NCI-H2227 (cell line): ENCODE measurements at regions not wholly inside any gene's neighbourhood (a gene's known extent, or its start where the extent isn't known, plus 50 kb on each side); places are given as distances from the start of the nearest gene placed in this dataset.

ENCODE experiments used
- DNase-seq: peaks from one replicate; lab custom pipeline; 2025; ENCODE audit not compliant: unreplicated experiment; lab: John Stamatoyannopoulos, UW

DNA sequence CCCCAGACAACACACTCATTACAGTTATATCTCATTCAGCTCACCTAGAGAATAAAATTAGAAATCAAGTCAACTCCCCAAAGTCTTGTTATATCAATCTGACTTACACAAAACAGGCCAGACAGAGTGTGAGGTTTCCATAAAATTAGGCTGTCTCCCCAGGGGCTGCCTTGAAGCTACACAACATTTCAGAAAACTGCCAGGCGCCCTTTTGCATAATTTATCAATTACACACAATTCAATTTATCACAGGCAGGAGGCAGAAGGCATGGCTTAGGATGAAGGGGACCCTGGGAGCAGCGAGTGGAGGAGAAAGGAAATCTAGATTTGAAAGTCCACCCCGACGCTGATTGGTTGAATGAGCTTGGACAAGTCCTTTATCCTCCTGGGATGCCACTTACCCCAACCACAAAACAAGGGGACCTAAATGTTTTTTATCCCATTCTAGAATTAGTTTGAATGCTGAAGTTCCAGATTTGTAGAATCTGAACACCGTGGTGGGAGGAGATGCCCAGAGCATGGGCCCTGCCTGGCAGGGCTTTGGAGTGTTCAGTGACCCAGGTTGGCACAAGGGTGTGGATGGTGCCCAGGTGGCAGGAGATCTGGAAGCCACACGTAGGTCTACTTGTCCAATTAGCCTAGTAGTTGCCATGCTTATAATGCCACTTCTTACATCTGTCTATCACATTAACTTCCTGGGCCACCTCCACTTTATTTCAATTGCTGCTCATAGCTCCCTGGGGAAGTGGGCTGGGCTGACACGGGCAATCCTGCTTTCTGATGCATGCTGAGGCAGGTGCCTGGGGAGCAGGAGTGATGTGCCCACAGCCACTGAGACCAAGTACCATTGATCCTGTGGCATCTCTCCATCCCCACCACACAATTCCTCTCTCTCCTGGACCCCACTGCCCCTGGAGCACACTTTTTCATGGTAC, 119.8 kb upstream of the TLE3 start:
- no peak for DNase-seq

- DNase-seq = no peak
Measured at GRCh38 chr15:70215951-70216350, 118.2 kb upstream of the TLE3 start.

GRCh38 chr15:70214941-70215635, 117.4 kb upstream of the TLE3 start:
- DNase-seq = no peak

DNA sequence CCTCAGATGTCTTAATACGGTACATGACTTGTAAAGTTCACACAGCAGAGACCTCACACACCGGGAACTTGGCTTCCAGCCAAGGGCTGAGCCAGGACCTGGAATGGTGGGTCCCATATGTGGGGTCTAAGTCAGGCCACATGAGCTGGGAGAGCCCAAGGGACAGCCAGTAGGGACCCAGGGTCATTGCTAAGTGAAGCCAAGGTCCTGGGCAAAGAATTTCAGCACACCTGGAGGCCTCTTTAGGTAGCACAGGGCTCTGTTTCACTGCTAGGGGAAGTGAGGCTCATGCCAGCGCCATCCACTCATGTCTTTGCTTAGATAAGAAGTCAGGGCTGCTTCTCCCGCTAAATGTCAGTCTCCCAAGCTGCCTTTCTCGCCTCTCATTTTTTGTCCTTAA, 116.6 kb upstream of the TLE3 start:
- no peak for DNase-seq

DNA sequence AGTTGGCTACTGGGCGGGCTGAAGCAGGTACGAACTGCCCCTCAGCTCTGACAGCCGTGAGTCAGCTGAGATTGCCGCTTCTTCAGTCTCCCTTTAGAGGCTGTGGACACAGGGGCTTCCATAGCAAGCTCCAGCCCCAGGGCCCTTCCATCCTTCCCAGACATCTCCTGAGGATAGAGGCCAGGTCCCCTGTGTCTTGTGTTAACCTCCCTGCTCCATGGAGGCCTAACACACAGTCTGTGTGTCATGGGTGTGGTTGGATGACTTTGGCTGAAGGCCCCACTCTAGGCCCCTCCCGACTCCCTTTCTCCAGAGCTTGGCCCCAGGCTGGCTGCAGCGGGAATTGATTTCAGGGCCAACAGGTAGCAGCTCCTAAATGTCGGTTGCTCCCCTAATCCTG, 116.1 kb upstream of the TLE3 start:
- no peak for DNase-seq

DNA sequence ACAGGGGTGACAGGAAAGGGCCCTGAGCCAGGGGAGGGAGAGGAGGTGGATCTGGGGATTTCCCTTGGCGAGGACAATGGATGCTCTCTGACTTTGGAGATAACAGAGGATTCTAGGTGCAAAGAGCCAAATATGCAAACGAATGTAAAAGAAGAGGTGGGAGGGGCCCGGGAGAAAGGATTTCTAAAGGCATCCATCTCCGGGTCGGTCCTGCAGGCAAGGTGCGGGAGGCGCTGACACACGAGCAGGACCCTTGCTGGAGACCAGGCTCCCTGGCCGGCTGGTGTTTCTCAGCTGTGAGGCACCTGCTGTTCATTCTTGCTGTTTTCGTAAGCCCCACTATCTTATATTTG, 115.2 kb upstream of the TLE3 start:
- no peak for DNase-seq

- no peak for DNase-seq
Measured at GRCh38 chr15:70212286-70212962, 114.7 kb upstream of the TLE3 start.

DNA sequence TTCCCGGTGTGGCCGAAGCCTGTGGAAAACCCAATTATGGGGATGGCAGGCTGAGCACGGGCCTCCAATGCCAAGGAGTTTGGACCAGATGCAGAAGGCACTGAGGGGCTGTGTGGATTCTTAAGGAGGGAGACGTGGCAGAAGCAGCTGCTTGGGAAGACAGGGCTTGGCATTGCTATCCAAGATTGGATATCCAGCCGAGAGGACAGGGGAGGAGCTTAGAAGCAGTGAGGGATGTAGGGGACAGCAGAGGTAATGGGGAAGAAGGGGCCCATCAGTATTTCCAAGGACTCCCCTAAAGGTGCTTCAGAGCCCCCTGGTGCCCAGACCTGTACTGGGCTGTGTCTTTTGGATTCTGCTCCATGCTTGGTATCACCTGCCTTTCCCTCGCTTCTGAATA, 112.8 kb upstream of the TLE3 start:
- no peak for DNase-seq

GRCh38 chr15:70210076-70210475, 112.4 kb upstream of the TLE3 start:
- no peak for DNase-seq

GRCh38 chr15:70209499-70209898, 111.8 kb upstream of the TLE3 start:
- no peak for DNase-seq

DNA sequence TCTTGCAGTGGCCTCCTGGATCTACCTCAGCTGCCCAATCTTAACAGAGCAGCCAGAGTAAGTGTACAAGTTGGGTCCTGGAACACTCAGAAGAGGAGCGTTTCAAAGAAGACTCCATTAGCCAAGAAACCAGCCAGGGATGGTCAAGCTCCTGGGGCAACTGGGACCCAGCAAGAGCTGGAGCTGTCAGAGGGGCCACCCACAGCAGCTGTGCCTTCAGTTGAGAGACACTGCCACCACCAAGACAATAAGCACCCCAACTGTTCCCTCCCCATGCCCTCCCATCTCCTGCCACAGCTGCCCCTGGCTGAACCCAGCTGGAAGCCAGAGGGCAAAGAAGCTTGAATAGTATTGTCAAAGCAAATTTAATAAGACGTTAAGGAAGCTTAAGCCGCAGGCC, 110.6 kb upstream of the TLE3 start:
- DNase-seq = no peak

DNA sequence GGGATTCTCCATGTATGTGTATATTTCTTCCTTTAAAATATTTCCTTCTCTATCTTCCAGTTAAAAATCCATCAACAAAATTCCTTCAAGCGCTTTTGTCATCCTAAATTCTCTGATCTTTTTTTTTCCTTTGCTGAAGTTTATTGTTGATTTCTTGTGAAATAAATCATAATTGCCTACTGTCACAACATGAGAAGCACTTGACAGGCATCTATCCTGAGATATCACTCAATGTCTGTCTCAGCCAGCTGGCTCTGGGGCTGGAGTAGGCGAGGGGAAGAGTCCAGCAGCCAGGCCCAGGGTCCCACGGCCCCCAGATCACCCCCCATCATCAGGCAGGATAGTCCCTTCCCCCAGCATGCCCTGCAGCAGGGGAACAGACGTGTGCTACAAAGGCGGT, 109.0 kb upstream of the TLE3 start:
- no peak for DNase-seq

DNA sequence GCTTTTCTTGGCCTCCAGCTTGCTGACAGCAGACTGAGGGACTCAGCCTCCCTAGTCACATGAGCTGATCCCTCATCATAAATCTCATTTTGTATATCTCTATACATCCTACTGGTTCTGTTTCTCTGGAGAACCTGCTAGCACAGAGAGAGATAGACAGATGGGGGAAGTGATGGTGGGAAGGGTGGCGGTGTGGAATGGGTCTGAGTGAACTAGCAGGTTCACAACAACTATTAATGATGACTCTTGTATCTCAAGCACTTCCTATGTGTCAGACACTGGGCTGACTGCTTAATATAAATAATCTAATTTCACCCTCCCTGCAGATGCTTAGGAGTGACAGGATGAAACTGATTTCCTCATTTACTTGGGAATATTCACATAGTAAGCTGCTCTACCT, 106.9 kb upstream of the TLE3 start:
- DNase-seq = no peak

DNA sequence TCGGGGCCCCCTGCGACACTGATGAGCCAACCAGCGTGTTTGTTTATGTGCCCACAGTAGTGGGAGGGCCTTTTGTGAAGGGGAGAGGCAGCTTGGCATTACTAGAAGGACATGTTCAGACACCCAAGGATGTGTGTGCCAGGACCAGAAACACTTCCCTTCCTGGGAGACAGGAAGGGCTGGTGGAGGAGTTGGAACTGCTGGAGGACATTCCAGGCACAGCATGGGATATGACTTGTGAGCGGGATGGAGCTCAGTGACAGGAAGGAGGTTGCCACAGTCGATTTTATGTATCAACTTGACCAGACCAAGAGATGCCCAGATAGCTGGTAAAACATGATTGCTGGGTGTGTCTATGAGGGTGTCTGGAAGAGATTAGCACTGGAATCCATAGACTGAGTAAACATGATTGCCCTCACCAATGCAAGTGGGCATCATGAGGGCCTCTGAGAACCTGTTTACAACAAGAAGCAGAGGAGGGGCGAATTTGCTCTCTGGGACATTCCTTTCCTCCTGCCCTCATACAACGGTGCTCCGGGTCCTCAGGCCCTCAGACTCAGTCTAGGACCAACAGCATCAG, 106.4 kb upstream of the TLE3 start:
- DNase-seq = no peak

- DNase-seq = no peak
Measured at GRCh38 chr15:70202756-70203155, 105.0 kb upstream of the TLE3 start.

GRCh38 chr15:70201425-70201775, 103.7 kb upstream of the TLE3 start:
- no peak for DNase-seq

- DNase-seq = peak; percentile 83
Measured at GRCh38 chr15:70200511-70201424, 103.1 kb upstream of the TLE3 start.

DNA sequence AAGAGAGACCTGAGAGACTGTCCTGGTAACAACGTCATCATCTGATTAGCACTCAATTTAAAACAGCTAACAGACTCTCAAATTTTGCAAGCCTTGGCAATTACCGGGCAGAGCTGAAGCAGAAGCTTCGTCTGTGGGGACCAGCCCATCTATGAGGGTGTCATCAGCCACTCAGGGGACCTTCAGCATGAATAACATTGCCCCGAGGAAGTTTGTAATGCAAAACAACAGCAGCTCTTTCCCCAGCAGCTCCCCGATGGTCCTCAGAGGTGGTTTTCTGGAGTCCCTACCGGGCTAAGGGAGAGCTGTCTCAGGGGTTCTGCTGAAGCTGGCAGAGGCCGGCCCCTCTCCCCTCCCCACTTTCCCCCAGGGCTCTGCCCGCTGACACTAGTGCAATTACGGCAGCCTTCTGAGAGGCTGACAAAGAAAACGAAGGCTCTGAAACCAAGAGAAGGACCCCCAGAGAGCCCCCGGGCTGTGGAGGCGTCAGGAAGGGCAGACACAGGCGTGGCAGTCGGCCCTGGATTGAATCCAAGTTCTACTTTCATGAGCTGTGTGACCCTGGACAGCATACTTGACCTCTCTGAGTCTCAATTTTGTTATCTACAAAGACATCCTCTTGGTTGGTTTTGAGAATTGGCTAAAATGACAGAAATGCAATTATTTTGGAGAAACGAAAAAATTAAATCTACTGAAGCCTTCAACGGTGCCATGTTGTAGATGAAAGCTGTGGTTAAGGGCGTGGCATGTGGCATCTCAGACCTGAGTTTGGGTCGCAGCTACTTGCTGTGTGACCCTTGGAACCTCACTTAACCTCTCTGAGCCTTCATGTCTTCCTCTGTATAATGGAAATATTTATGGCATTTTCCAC, 102.1 kb upstream of the TLE3 start:
- DNase-seq = peak; percentile 38

GRCh38 chr15:70199124-70199482, 101.4 kb upstream of the TLE3 start:
- DNase-seq = no peak
